ENCODE measurements at regions not wholly inside any gene's neighbourhood (a gene's known extent, or its start where the extent isn't known, plus 50 kb on each side); places are given as distances from the start of the nearest gene placed in this dataset.

GRCh38 chr10:28879875-28880682 lies 202.8 kb downstream of the BAMBI start:
- TF ChIP-seq EP300 (IDR thresholded peaks at IDR 0.05) (no peak), CTCF (IDR thresholded peaks at IDR 0.05) (no peak), POLR2A (IDR thresholded peaks at IDR 0.05) (no peak), POLR2AphosphoS5 (IDR thresholded peaks at IDR 0.05) (no peak)
- 60% methylated on average over 16 of the region's 16 CpGs for WGBS
- Histone ChIP-seq H3K27ac (no peak overlapping the region), H3K4me1 (peaks cover 6% of the 10 kb centered on the region), H3K36me3 (no peaks in the 10 kb centered on the region), H3K4me3 (no peak overlapping the region), H3K27me3 (no peaks in the 10 kb centered on the region), H3K9me3 (no peaks in the 10 kb centered on the region)
- no peak for DNase-seq (ENCODE audit: low spot score in 2 of 2)

DNA sequence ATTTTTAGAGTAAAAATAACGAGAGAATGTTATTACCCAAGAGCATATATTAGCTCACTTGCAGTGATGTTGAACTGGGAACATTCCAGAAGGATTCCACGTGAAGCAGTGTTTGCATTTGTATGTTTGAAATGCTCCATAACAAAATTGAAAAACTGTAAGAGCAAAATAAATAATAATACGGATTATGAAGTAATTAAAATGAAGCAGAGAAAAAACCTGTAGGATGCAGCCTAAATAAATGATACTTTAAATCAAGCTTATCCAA lies 203.3 kb downstream of the BAMBI start:
- 75% methylated on average over 3 of the region's 3 CpGs for WGBS
- Histone ChIP-seq H3K4me1 (peaks cover 6% of the 10 kb centered on the region), H3K27ac (no peak overlapping the region), H3K36me3 (no peaks in the 10 kb centered on the region), H3K27me3 (no peaks in the 10 kb centered on the region), H3K4me3 (no peak overlapping the region), H3K9me3 (no peaks in the 10 kb centered on the region)
- no peak for DNase-seq (ENCODE audit: low spot score in 2 of 2)
- TF ChIP-seq CTCF (IDR thresholded peaks at IDR 0.05) (no peak), POLR2A (IDR thresholded peaks at IDR 0.05) (no peak), EP300 (IDR thresholded peaks at IDR 0.05) (no peak), POLR2AphosphoS5 (IDR thresholded peaks at IDR 0.05) (no peak)

GRCh38 chr10:28881171-28881882 lies 204.0 kb downstream of the BAMBI start:
- H3K27ac ChIP-seq, result no peak overlapping the region
- no peaks in the 10 kb centered on the region for H3K9me3 ChIP-seq
- 89% methylated on average over 3 of the region's 3 CpGs for WGBS
- no peak for TF ChIP-seq POLR2AphosphoS5 (IDR thresholded peaks at IDR 0.05)
- TF ChIP-seq POLR2A (IDR thresholded peaks at IDR 0.05), result no peak
- no peak for TF ChIP-seq EP300 (IDR thresholded peaks at IDR 0.05)
- no peak for TF ChIP-seq CTCF (IDR thresholded peaks at IDR 0.05)
- no peak overlapping the region for H3K4me3 ChIP-seq
- no peaks in the 10 kb centered on the region for H3K27me3 ChIP-seq
- peaks cover 6% of the 10 kb centered on the region for H3K4me1 ChIP-seq
- no peaks in the 10 kb centered on the region for H3K36me3 ChIP-seq
- DNase-seq (ENCODE audit: low spot score in 2 of 2), result no peak

- Histone ChIP-seq H3K27ac (no peak overlapping the region), H3K9me3 (no peaks in the 10 kb centered on the region), H3K36me3 (no peaks in the 10 kb centered on the region), H3K4me3 (no peak overlapping the region), H3K4me1 (peaks cover 6% of the 10 kb centered on the region), H3K27me3 (no peaks in the 10 kb centered on the region)
- no peak for DNase-seq (ENCODE audit: low spot score in 2 of 2)
- TF ChIP-seq POLR2A (IDR thresholded peaks at IDR 0.05), result no peak
- no peak for TF ChIP-seq CTCF (IDR thresholded peaks at IDR 0.05)
- TF ChIP-seq POLR2AphosphoS5 (IDR thresholded peaks at IDR 0.05), result no peak
- TF ChIP-seq EP300 (IDR thresholded peaks at IDR 0.05), result no peak
- 78% methylated on average over 8 of the region's 8 CpGs for WGBS
Observed at GRCh38 chr10:28883741-28884423, 206.6 kb downstream of the BAMBI start.
